SK-N-SH (cell line): ENCODE measurements at regions not wholly inside any gene's neighbourhood (a gene's known extent, or its start where the extent isn't known, plus 50 kb on each side); places are given as distances from the start of the nearest gene placed in this dataset.

Source experiments
- CTCF ChIA-PET: fragments of 300-600, 350-600 bp; formaldehyde crosslinking; extraction: SDS; loops from one replicate; lab custom pipeline; 2021; lab: Yijun Ruan, JAX
- POLR2A ChIA-PET: fragments of 350-600 bp; sonication (Branson Sonifier 250); formaldehyde crosslinking; extraction: SDS; loops from one replicate; lab custom pipeline; 2020; ENCODE audit warnings: antibody characterized with exemption, inconsistent platforms; lab: Yijun Ruan, JAX
- DNase-seq: peaks from one replicate; pipeline ENCODE4 v3.0.0; 2012
- H2AFZ ChIP-seq: fragments of 200-600 bp; sonication (generic); 2 replicates; pipeline ENCODE4 v1.8.1; 2016; ENCODE audit warnings: antibody characterized with exemption, mild to moderate bottlenecking, low read depth
- H3F3A ChIP-seq: fragments of 200-600 bp; sonication (generic); replicated peaks from 2 replicates; pipeline ENCODE3; 2016; ENCODE audit warnings: antibody characterized with exemption, mild to moderate bottlenecking; ENCODE audit not compliant: insufficient read depth
- H3K27ac ChIP-seq, 2 experiments: fragments of 200-500 bp in 1 of 2; fragments of 200-600 bp in 1 of 2; sonication (Bioruptor generic) in 1 of 2; sonication (generic), shearing (Covaris generic) in 1 of 2; 2 replicates each; pipeline versions ENCODE4 v1.5.1 to v1.6.1; 2014 to 2016; ENCODE audit warnings: low read depth in 2 of 2, inconsistent platforms in 1 of 2, low read length in 1 of 2, mild to moderate bottlenecking in 1 of 2, mixed read lengths in 1 of 2
- H3K27me3 ChIP-seq: fragments of 200-600 bp; sonication (generic), shearing (Covaris generic); 2 replicates; pipeline ENCODE4 v1.6.1; 2016; ENCODE audit warnings: mixed run types; ENCODE audit not compliant: insufficient read depth
- H3K36me3 ChIP-seq, 2 experiments: fragments of 200-500 bp in 1 of 2; fragments of 200-600 bp in 1 of 2; sonication (Bioruptor generic) in 1 of 2; sonication (generic) in 1 of 2; replicated peaks in 1 of 2; 2 replicates each; pipeline versions ENCODE3 to v1.5.1; 2014 to 2016; ENCODE audit warnings: low read length in 1 of 2, mild to moderate bottlenecking in 1 of 2; ENCODE audit not compliant: insufficient read depth in 2 of 2, control insufficient read depth in 1 of 2
- H3K4me1 ChIP-seq, 2 experiments: fragments of 200-500 bp in 1 of 2; fragments of 200-600 bp in 1 of 2; sonication (Bioruptor generic) in 1 of 2; sonication (generic), shearing (Covaris generic) in 1 of 2; 2 replicates each; pipeline versions ENCODE4 v1.5.1 to v1.6.1; 2014 to 2016; ENCODE audit warnings: low read depth in 1 of 2, low read length in 1 of 2, mixed run types in 1 of 2; ENCODE audit not compliant: insufficient read depth in 2 of 2, control insufficient read depth in 1 of 2
- H3K4me2 ChIP-seq: fragments of 200-600 bp; sonication (generic), shearing (Covaris generic); 2 replicates; pipeline ENCODE4 v1.6.1; 2017; ENCODE audit warnings: mixed run types
- H3K4me3 ChIP-seq, 2 experiments: fragments of 200-500 bp in 1 of 2; fragments of 200-600 bp in 1 of 2; sonication (Bioruptor generic) in 1 of 2; sonication (generic), shearing (Covaris generic) in 1 of 2; 2 replicates each; pipeline versions ENCODE4 v1.5.1 to v1.8.1; 2014 to 2016; ENCODE audit warnings: low read depth in 2 of 2, inconsistent platforms in 1 of 2, low read length in 1 of 2, mild to moderate bottlenecking in 1 of 2, mixed read lengths in 1 of 2, moderate library complexity in 1 of 2
- H3K79me2 ChIP-seq: fragments of 200-600 bp; sonication (generic); 2 replicates; pipeline ENCODE4 v1.8.1; 2017; ENCODE audit warnings: mild to moderate bottlenecking; ENCODE audit not compliant: insufficient read depth
- H3K9ac ChIP-seq: fragments of 200-600 bp; sonication (generic); 2 replicates; pipeline ENCODE4 v1.6.1; 2017; ENCODE audit warnings: mixed run types
- H3K9me2 ChIP-seq: fragments of 200-600 bp; sonication (generic); 2 replicates; pipeline ENCODE4 v1.6.1; 2017; ENCODE audit warnings: mixed run types
- H3K9me3 ChIP-seq: fragments of 200-600 bp; sonication (generic); 2 replicates; pipeline ENCODE4 v1.6.1; 2017; ENCODE audit warnings: mixed run types, mild to moderate bottlenecking, moderate library complexity
- H4K20me1 ChIP-seq: fragments of 200-600 bp; sonication (generic); 2 replicates; pipeline ENCODE4 v1.6.1; 2017; ENCODE audit warnings: mild to moderate bottlenecking, mixed run types; ENCODE audit not compliant: insufficient read depth
- ELF1 ChIP-seq: IDR thresholded peaks from 2 replicates; pipeline ENCODE4 v1.4.0; 2012
- EZH2phosphoT487 ChIP-seq: fragments of 200-600 bp; sonication (generic); IDR thresholded peaks from 2 replicates; pipeline ENCODE4 v1.6.1; 2017; ENCODE audit warnings: low read depth, mixed run types, mild to moderate bottlenecking, antibody characterized with exemption, moderate library complexity, borderline replicate concordance
- FOXM1 ChIP-seq: IDR thresholded peaks from 2 replicates; pipeline ENCODE4 v1.4.0; 2012; ENCODE audit warnings: low read depth, mild to moderate bottlenecking
- GABPA ChIP-seq: IDR thresholded peaks from 2 replicates; pipeline ENCODE4 v1.4.0; 2012; ENCODE audit warnings: low read depth, mild to moderate bottlenecking
- IRF3 ChIP-seq: fragments of 150-350 bp; IDR thresholded peaks from 2 replicates; pipeline ENCODE4 v1.6.1; 2016; ENCODE audit warnings: mild to moderate bottlenecking, low read depth, low read length
- MAX ChIP-seq: IDR thresholded peaks from 2 replicates; pipeline ENCODE4 v1.4.0; 2012; ENCODE audit warnings: low read depth
- MEF2A ChIP-seq: IDR thresholded peaks from 2 replicates; pipeline ENCODE4 v1.4.0; 2012; ENCODE audit warnings: low read depth, borderline replicate concordance
- NFIC ChIP-seq: IDR thresholded peaks from 2 replicates; pipeline ENCODE4 v1.4.0; 2012; ENCODE audit warnings: borderline replicate concordance
- POLR2AphosphoS5 ChIP-seq: IDR thresholded peaks from 2 replicates; pipeline ENCODE4 v1.6.1; 2012; ENCODE audit warnings: low read depth, low read length
- RAD21 ChIP-seq: IDR thresholded peaks from 2 replicates; pipeline ENCODE4 v1.6.1; 2012; ENCODE audit warnings: mild to moderate bottlenecking, low read length
- RCOR1 ChIP-seq: fragments of 150-350 bp; IDR thresholded peaks from 2 replicates; pipeline ENCODE4 v1.6.1; 2017; ENCODE audit warnings: antibody characterized with exemption, low read length
- REST ChIP-seq: IDR thresholded peaks from 2 replicates; pipeline ENCODE4 v1.6.1; 2012; ENCODE audit warnings: mild to moderate bottlenecking, low read depth, low read length, moderate library complexity
- RFX5 ChIP-seq: IDR thresholded peaks from 2 replicates; pipeline ENCODE4 v1.6.1; 2012; ENCODE audit warnings: mild to moderate bottlenecking, improper control_type of control experiment, low read length
- RXRA ChIP-seq: IDR thresholded peaks from 2 replicates; pipeline ENCODE4 v1.4.0; 2012; ENCODE audit warnings: low read depth, mild to moderate bottlenecking, borderline replicate concordance
- SMC3 ChIP-seq: IDR thresholded peaks from 2 replicates; pipeline ENCODE4 v1.6.1; 2012; ENCODE audit warnings: low read depth, low read length, improper control_type of control experiment
- TAF1 ChIP-seq: IDR thresholded peaks from 2 replicates; pipeline ENCODE4 v1.6.1; 2012; ENCODE audit warnings: low read depth, mild to moderate bottlenecking, low read length, moderate library complexity, borderline replicate concordance
- TCF12 ChIP-seq: IDR thresholded peaks from 2 replicates; pipeline ENCODE4 v1.4.0; 2012
- TEAD4 ChIP-seq: IDR thresholded peaks from 2 replicates; pipeline ENCODE4 v1.4.0; 2012; ENCODE audit warnings: mild to moderate bottlenecking, borderline replicate concordance; ENCODE audit not compliant: insufficient read depth
- USF2 ChIP-seq: fragments of 150-350 bp; IDR thresholded peaks from 2 replicates; pipeline ENCODE4 v1.6.1; 2017; ENCODE audit warnings: antibody characterized with exemption, low read length, low read depth, borderline replicate concordance
- YY1 ChIP-seq: IDR thresholded peaks from 2 replicates; pipeline ENCODE4 v1.4.0; 2012; ENCODE audit warnings: low read depth, mild to moderate bottlenecking
- WGBS: methylation state at CpG from one replicate; pipeline ENCODE4 v1.1.6; 2017; ENCODE audit warnings: low lambda C conversion rate; 5-methylcytosine and 5-hydroxymethylcytosine counted together

- Histone ChIP-seq H3K4me2 (no peak overlapping the region), H3K4me1 (no peaks in the 10 kb centered on the region; a peak in 1 of 4 replicates), H3K9ac (no peak overlapping the region), H3K9me3 (no peaks in the 10 kb centered on the region), H3K79me2 (no peaks in the 10 kb centered on the region), H2AFZ (no peak overlapping the region), H3K36me3 (no peaks in the 10 kb centered on the region), H3K9me2 (no peaks in the 10 kb centered on the region), H3K27ac (no peak overlapping the region), H3K27me3 (no peaks in the 10 kb centered on the region), H3F3A (no peaks in the 10 kb centered on the region), H4K20me1 (no peaks in the 10 kb centered on the region), H3K4me3 (no peak overlapping the region)
- TF ChIP-seq TEAD4 = no peak
- TF ChIP-seq YY1 = no peak
- TF ChIP-seq RAD21 = no peak
- no peak for TF ChIP-seq TAF1
- TF ChIP-seq GABPA = no peak
- no peak for TF ChIP-seq SMC3
- no peak for TF ChIP-seq USF2
- no peak for TF ChIP-seq MEF2A
- no peak for TF ChIP-seq FOXM1
- TF ChIP-seq RCOR1 = no peak
- TF ChIP-seq NFIC = no peak
- TF ChIP-seq REST = no peak
- TF ChIP-seq ELF1 = no peak
- no peak for TF ChIP-seq IRF3
- no peak for TF ChIP-seq RFX5
- TF ChIP-seq TCF12 = no peak
- no peak for TF ChIP-seq MAX
- no peak for TF ChIP-seq RXRA
- no peak for TF ChIP-seq EZH2phosphoT487
- no peak for TF ChIP-seq POLR2AphosphoS5
- 46% methylated on average over 5 of the region's 10 CpGs for WGBS
- CTCF ChIA-PET = interaction anchor here (0.6 kb wide), 1 partner anchor 749 kb away, joined by 3 read pairs; no protein-coding TSS in a partner anchor
- POLR2A ChIA-PET = no interaction called here
- no peak for DNase-seq
These were observed 209.5 kb upstream of the C1orf174 start for GRCh38 chr1:4109628-4109940.
